Nephron progenitor cell (in vitro differentiated cells): ENCODE measurements at regions not wholly inside any gene's neighbourhood (a gene's known extent, or its start where the extent isn't known, plus 50 kb on each side); places are given as distances from the start of the nearest gene placed in this dataset.
A peak's percentile ranks its signal among the peaks of the same experiment; 100 is the strongest.

Experiments used
- DNase-seq: peaks from one replicate; pipeline ENCODE4 v3.0.0; 2021
- H3K27ac Mint-ChIP-seq: 2 replicates; pipeline ENCODE4 v1.8.0; 2021; ENCODE audit warnings: mild to moderate bottlenecking, moderate library complexity, mixed read lengths
- H3K27me3 Mint-ChIP-seq: 2 replicates; pipeline ENCODE4 v1.8.0; 2021; ENCODE audit warnings: mild to moderate bottlenecking, low read depth, mixed read lengths; ENCODE audit not compliant: poor library complexity
- H3K36me3 Mint-ChIP-seq: 2 replicates; pipeline ENCODE4 v1.8.0; 2021; ENCODE audit warnings: low read depth, mixed read lengths
- H3K4me1 Mint-ChIP-seq: 2 replicates; pipeline ENCODE4 v1.8.0; 2021; ENCODE audit warnings: mixed read lengths
- H3K4me3 Mint-ChIP-seq: 2 replicates; pipeline ENCODE4 v1.8.0; 2021; ENCODE audit warnings: mild to moderate bottlenecking, moderate library complexity, mixed read lengths
- H3K9me3 Mint-ChIP-seq: 2 replicates; pipeline ENCODE4 v1.8.0; 2021; ENCODE audit warnings: mild to moderate bottlenecking, moderate library complexity, mixed read lengths
- CTCF ChIP-seq: fragments of 200-600 bp; sonication (generic); IDR thresholded peaks from 2 replicates; pipeline ENCODE4 v1.5.0; 2021; ENCODE audit warnings: antibody characterized with exemption

- Mint-ChIP-seq H3K36me3 (no peaks in the 10 kb centered on the region), H3K9me3 (no peaks in the 10 kb centered on the region), H3K4me3 (no peak overlapping the region), H3K27ac (no peak overlapping the region), H3K27me3 (peaks cover 3% of the 10 kb centered on the region), H3K4me1 (peaks cover 51% of the 10 kb centered on the region)
- TF ChIP-seq CTCF, result no peak
- DNase-seq, result no peak
Measured at GRCh38 chr5:93279296-93279963, 301.6 kb downstream of the NR2F1-AS1 start.

- H3K4me1 Mint-ChIP-seq, result peaks cover 57% of the 10 kb centered on the region
- H3K4me3 Mint-ChIP-seq, result no peak overlapping the region
- peaks cover 3% of the 10 kb centered on the region for H3K36me3 Mint-ChIP-seq
- DNase-seq, result no peak
- peaks cover 3% of the 10 kb centered on the region for H3K27me3 Mint-ChIP-seq
- TF ChIP-seq CTCF, result no peak
- no peak overlapping the region for H3K27ac Mint-ChIP-seq
- peaks cover 4% of the 10 kb centered on the region for H3K9me3 Mint-ChIP-seq
Measured at GRCh38 chr5:93278896-93279295, 302.1 kb downstream of the NR2F1-AS1 start.

- Mint-ChIP-seq H3K36me3 (peaks cover 4% of the 10 kb centered on the region), H3K27ac (no peak overlapping the region)
Measured at GRCh38 chr5:93277051-93277450, 304.0 kb downstream of the NR2F1-AS1 start.

GRCh38 chr5:93275376-93275775, 305.6 kb downstream of the NR2F1-AS1 start:
- TF ChIP-seq CTCF, result no peak
- Mint-ChIP-seq H3K27me3 (peaks cover 5% of the 10 kb centered on the region), H3K36me3 (peaks cover 4% of the 10 kb centered on the region)

More at GRCh38 chr5:93277051-93277450, 304.0 kb downstream of the NR2F1-AS1 start:
- TF ChIP-seq CTCF, result no peak
- H3K4me3 Mint-ChIP-seq, result no peak overlapping the region
- H3K9me3 Mint-ChIP-seq, result peaks cover 18% of the 10 kb centered on the region
- H3K27me3 Mint-ChIP-seq, result peaks cover 3% of the 10 kb centered on the region
- DNase-seq, result no peak
- peaks cover 55% of the 10 kb centered on the region for H3K4me1 Mint-ChIP-seq

GRCh38 chr5:93274291-93274690, 306.7 kb downstream of the NR2F1-AS1 start:
- DNase-seq, result no peak
- peak overlapping the region; percentile 61 for H3K27ac Mint-ChIP-seq
- H3K27me3 Mint-ChIP-seq, result peaks cover 5% of the 10 kb centered on the region
- H3K4me3 Mint-ChIP-seq, result no peak overlapping the region
- H3K36me3 Mint-ChIP-seq, result peaks cover 4% of the 10 kb centered on the region
- peaks cover 40% of the 10 kb centered on the region for H3K4me1 Mint-ChIP-seq
- peaks cover 27% of the 10 kb centered on the region for H3K9me3 Mint-ChIP-seq
- no peak for TF ChIP-seq CTCF

More at GRCh38 chr5:93275376-93275775, 305.6 kb downstream of the NR2F1-AS1 start:
- Mint-ChIP-seq H3K4me1 (peaks cover 51% of the 10 kb centered on the region), H3K27ac (no peak overlapping the region), H3K4me3 (no peak overlapping the region), H3K9me3 (peaks cover 18% of the 10 kb centered on the region)
- DNase-seq, result no peak

- DNase-seq, result no peak
- peaks cover 32% of the 10 kb centered on the region for H3K4me1 Mint-ChIP-seq
- no peak overlapping the region for H3K27ac Mint-ChIP-seq
- peaks cover 32% of the 10 kb centered on the region for H3K9me3 Mint-ChIP-seq
- peaks cover 9% of the 10 kb centered on the region for H3K36me3 Mint-ChIP-seq
- no peak for TF ChIP-seq CTCF
- peaks cover 5% of the 10 kb centered on the region for H3K27me3 Mint-ChIP-seq
- no peak overlapping the region for H3K4me3 Mint-ChIP-seq
Measured at GRCh38 chr5:93273176-93273575, 307.8 kb downstream of the NR2F1-AS1 start.
